ENCODE measurements at regions not wholly inside any gene's neighbourhood (a gene's known extent, or its start where the extent isn't known, plus 50 kb on each side); places are given as distances from the start of the nearest gene placed in this dataset.

DNA sequence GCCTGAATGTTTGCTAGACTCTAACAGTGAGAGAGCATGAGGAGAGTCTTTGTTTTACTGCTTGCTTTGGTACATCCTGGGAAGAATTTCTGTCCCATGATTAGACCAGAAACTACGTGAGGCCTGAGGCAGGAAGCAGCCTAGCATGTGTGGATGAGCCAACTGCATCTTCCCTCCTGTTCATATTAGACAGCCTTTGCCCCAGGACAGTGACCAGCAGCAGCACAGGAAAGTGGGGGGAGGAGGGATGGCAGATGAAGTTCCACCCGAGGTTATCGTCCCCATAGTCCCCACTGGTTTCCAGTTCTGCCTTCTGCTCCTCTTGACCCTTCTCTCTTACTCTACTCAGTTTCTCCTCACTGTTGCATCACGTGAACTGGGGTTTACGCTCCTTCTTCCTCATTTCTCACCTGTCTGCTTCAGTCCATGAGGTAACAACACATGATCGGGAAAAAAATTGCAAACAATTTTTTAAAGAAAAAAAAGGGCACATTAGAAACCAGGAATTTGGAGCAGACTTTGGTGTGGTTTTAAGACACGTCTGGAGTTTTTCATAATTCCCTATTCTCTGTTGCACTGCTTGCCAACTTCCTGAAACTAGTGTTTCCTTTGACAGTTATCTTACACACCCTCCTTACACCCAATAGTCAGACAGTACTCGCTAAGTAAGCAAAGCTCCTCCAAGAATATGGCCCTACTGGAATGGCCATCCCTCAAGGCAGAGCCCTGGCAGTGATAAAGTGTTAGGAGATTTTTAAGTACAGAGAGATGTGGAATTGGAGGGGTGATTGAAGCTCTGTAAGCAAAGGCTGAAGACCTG is 84.1 kb downstream of the SNX18 start:
- no peak for DNase-seq

Data from NCI-H524 (cell line).